ENCODE measurements at regions not wholly inside any gene's neighbourhood (a gene's known extent, or its start where the extent isn't known, plus 50 kb on each side); places are given as distances from the start of the nearest gene placed in this dataset.

DNA sequence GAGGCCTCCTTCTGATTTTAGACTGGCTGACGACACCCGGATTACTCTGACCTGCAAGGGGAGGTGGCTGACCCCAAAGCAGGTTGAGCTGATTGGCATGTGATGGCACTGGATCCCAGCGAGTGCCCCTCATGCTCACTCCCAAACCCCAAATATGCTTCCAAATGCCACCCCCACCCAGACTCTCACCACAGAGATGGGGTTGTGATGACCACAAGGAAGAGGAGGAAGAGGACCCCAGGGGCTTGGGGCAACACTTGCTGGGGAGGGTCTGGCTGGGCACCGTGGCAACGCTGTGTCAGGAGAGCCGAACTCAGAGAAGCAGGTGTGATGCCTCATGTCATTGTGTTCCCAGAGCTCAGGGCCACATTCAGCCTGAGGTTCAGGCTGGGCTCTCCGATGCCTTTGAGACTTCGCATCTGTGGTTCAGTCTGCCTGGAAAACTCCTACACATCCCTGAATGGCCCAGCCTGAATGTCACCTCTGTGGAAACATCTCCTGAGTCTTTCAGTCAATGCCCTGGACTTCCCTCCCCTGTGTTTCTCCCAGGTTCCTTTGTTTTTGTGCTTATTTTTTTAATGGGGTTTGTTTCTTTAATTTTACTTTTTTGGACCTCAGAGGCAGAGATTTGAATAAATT lies 169.1 kb upstream of the PMEPA1 start:
- Mint-ChIP-seq H3K4me1 (no peaks in the 10 kb centered on the region), H3K36me3 (ENCODE audit: low read depth) (no peaks in the 10 kb centered on the region), H3K27me3 (no peaks in the 10 kb centered on the region), H3K4me3 (no peak overlapping the region), H3K27ac (no peak overlapping the region), H3K9me3 (no peaks in the 10 kb centered on the region)
- ChIA-PET POLR2A (no interaction called here), CTCF (no interaction called here)
- DNase-seq: no peak

GRCh38 chr20:57877995-57878394 lies 168.2 kb upstream of the PMEPA1 start:
- POLR2A ChIA-PET: no interaction called here
- Mint-ChIP-seq H3K36me3 (ENCODE audit: low read depth) (no peaks in the 10 kb centered on the region), H3K27me3 (no peaks in the 10 kb centered on the region), H3K4me1 (no peaks in the 10 kb centered on the region), H3K27ac (no peak overlapping the region), H3K4me3 (no peak overlapping the region), H3K9me3 (no peaks in the 10 kb centered on the region)
- no peak for DNase-seq
- CTCF ChIA-PET: no interaction called here

DNA sequence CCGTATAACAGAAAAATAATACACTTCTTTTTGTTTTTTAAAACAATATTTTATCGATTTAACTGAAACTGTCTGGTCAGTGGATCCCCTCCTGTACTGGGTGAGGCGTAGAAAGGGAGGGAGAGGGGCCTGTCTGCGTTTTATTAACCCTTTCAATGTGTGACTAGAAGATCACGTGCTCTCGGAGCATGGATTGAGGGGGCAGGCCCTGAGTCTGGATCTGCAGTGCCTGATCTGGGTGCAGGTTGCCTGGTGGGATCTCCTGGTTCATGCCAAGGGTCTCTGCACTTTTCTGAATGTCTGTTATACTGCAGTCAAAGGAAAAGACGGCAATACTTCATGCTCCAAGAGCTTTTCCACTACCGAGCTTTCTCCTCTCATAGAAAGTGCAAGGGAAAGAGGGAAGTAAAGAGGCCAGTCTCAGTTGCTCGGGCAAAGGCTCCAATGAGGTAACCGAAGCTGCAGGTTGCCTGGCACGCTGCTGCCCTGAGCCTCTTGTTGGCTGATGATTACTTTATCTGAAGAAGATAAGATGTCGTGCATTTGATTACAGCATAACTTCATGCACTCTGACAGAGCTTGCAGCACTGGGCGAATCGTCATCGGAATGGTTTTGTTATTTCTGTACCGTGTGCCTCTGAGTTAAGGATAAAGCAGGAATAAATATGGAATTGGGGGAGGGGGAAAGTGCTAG lies 167.5 kb upstream of the PMEPA1 start:
- DNase-seq: no peak
- H3K4me3 Mint-ChIP-seq: no peak overlapping the region
- no peaks in the 10 kb centered on the region for H3K27me3 Mint-ChIP-seq
- ChIA-PET POLR2A (no interaction called here), CTCF (no interaction called here)
- no peaks in the 10 kb centered on the region for H3K9me3 Mint-ChIP-seq
- H3K27ac Mint-ChIP-seq: no peak overlapping the region
- H3K36me3 Mint-ChIP-seq (ENCODE audit: low read depth): no peaks in the 10 kb centered on the region
- no peaks in the 10 kb centered on the region for H3K4me1 Mint-ChIP-seq

GRCh38 chr20:57876163-57876562 lies 166.3 kb upstream of the PMEPA1 start:
- CTCF ChIA-PET: no interaction called here
- H3K4me1 Mint-ChIP-seq: no peaks in the 10 kb centered on the region
- no peaks in the 10 kb centered on the region for H3K36me3 Mint-ChIP-seq (ENCODE audit: low read depth)
- H3K27ac Mint-ChIP-seq: no peak overlapping the region
- H3K27me3 Mint-ChIP-seq: no peaks in the 10 kb centered on the region
- H3K9me3 Mint-ChIP-seq: no peaks in the 10 kb centered on the region
- POLR2A ChIA-PET: no interaction called here
- no peak for DNase-seq
- no peak overlapping the region for H3K4me3 Mint-ChIP-seq

- H3K27ac Mint-ChIP-seq: no peak overlapping the region
Observed at GRCh38 chr20:57874141-57874540, 164.3 kb upstream of the PMEPA1 start.

GRCh38 chr20:57872816-57873409 lies 163.1 kb upstream of the PMEPA1 start:
- Mint-ChIP-seq H3K27ac (no peak overlapping the region), H3K27me3 (no peaks in the 10 kb centered on the region), H3K9me3 (no peaks in the 10 kb centered on the region), H3K4me1 (no peaks in the 10 kb centered on the region), H3K36me3 (ENCODE audit: low read depth) (no peaks in the 10 kb centered on the region), H3K4me3 (no peak overlapping the region)
- POLR2A ChIA-PET: no interaction called here
- no peak for DNase-seq
- CTCF ChIA-PET: interaction anchor here (0.6 kb wide), 1 partner anchor 97 kb away, joined by 3 read pairs; no protein-coding TSS in a partner anchor

More at GRCh38 chr20:57874141-57874540, 164.3 kb upstream of the PMEPA1 start:
- Mint-ChIP-seq H3K36me3 (ENCODE audit: low read depth) (no peaks in the 10 kb centered on the region), H3K9me3 (no peaks in the 10 kb centered on the region), H3K4me3 (no peak overlapping the region), H3K4me1 (no peaks in the 10 kb centered on the region), H3K27me3 (no peaks in the 10 kb centered on the region)
- ChIA-PET CTCF (no interaction called here), POLR2A (no interaction called here)
- DNase-seq: no peak

DNA sequence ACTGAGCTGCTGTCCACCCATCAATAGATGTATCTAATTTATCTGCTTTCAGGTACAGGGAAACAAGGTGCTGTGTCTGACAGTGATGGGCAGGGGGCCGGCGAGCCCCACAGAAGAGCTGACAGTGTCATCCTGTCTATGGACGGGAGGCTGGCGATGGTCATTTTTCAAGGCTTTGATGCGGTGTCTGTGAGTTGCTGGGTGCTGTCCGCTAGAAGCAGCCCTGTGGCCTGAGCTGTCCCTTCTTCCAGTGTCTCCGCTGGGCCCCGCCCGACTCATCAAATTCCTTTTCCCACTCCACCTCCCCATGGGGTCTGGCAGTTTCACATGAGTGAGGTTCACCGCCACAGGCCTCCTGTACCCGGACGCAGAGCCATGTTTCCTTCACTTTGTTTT lies 161.4 kb upstream of the PMEPA1 start:
- Mint-ChIP-seq H3K4me3 (no peak overlapping the region), H3K27ac (no peak overlapping the region), H3K36me3 (ENCODE audit: low read depth) (no peaks in the 10 kb centered on the region), H3K4me1 (peaks cover under 1% of the 10 kb centered on the region), H3K9me3 (no peaks in the 10 kb centered on the region), H3K27me3 (peaks cover 1% of the 10 kb centered on the region)
- CTCF ChIA-PET: no interaction called here
- no peak for DNase-seq
- POLR2A ChIA-PET: no interaction called here

GRCh38 chr20:57870597-57871236 lies 160.9 kb upstream of the PMEPA1 start:
- no peaks in the 10 kb centered on the region for H3K36me3 Mint-ChIP-seq (ENCODE audit: low read depth)
- no peak overlapping the region for H3K4me3 Mint-ChIP-seq
- H3K9me3 Mint-ChIP-seq: no peaks in the 10 kb centered on the region
- POLR2A ChIA-PET: no interaction called here
- CTCF ChIA-PET: no interaction called here
- H3K4me1 Mint-ChIP-seq: peaks cover 5% of the 10 kb centered on the region
- H3K27ac Mint-ChIP-seq: no peak overlapping the region
- DNase-seq: no peak
- peaks cover 6% of the 10 kb centered on the region for H3K27me3 Mint-ChIP-seq

GRCh38 chr20:57869951-57870315 lies 160.1 kb upstream of the PMEPA1 start:
- Mint-ChIP-seq H3K27me3 (peaks cover 13% of the 10 kb centered on the region), H3K27ac (no peak overlapping the region), H3K36me3 (ENCODE audit: low read depth) (no peaks in the 10 kb centered on the region), H3K4me3 (no peak overlapping the region), H3K9me3 (no peaks in the 10 kb centered on the region), H3K4me1 (peaks cover 13% of the 10 kb centered on the region)
- ChIA-PET POLR2A (no interaction called here), CTCF (interaction anchor here (0.6 kb wide), 1 partner anchor 1397 kb away, joined by 3 read pairs; no protein-coding TSS in a partner anchor)
- DNase-seq: no peak

DNA sequence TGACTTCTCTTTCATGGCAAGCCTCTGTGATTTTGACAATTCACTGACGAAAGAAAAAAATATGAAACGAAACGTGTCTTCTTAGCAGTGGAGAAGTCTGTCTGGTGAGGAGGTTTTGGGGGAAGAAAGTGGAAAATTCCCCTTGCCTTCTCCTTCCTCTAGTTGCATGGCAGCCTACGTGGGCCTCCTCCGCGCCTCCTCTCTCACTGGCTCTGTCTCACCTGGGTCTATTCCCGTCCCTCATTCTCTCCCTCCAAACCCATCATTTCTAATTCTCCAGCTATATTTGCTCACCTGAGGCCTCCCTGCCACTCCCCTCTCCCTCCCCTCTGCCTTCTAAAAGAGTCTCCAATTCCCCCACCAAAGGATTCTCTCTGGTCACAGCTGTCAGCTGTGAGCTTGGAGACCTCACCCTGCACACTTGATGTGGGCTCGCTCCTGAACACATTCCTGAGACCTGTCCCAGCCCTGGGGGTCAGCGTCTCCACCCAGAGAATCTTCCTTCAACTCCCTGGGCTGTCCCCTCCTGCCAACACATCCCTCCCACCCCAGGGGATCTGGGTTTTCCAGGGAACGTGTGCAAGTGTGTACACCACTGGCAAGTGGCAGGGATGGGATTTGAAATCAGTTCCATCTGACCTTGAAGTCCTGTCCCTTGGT lies 159.6 kb upstream of the PMEPA1 start:
- no peaks in the 10 kb centered on the region for H3K36me3 Mint-ChIP-seq (ENCODE audit: low read depth)
- peaks cover 16% of the 10 kb centered on the region for H3K27me3 Mint-ChIP-seq
- no peaks in the 10 kb centered on the region for H3K9me3 Mint-ChIP-seq
- DNase-seq: no peak
- ChIA-PET CTCF (interaction anchor here (0.6 kb wide), 1 partner anchor 1398 kb away, joined by 3 read pairs; no protein-coding TSS in a partner anchor), POLR2A (no interaction called here)
- no peak overlapping the region for H3K27ac Mint-ChIP-seq
- no peak overlapping the region for H3K4me3 Mint-ChIP-seq
- peaks cover 13% of the 10 kb centered on the region for H3K4me1 Mint-ChIP-seq

DNA sequence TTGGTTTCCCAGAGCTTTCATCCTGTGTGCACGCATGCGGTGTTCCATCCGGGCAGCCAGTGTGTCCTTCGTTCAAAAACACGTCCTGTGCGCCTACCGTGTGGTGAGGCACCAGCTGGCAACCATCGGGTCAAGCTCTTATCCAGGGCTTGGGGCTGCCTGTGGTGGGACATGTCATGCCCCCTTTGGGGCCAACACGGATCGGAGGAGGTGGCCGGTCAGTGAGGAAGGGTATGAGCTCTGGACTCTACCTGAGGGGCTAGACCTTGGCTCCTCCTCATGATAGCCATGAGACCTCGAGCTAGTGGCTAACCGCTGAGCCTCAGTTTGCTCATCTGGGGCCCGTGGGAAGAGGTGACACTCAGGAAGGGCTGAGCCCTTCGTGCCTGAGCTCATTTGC lies 158.5 kb upstream of the PMEPA1 start:
- Mint-ChIP-seq H3K9me3 (no peaks in the 10 kb centered on the region), H3K4me3 (no peak overlapping the region), H3K36me3 (ENCODE audit: low read depth) (no peaks in the 10 kb centered on the region), H3K4me1 (peaks cover 13% of the 10 kb centered on the region), H3K27me3 (peaks cover 24% of the 10 kb centered on the region), H3K27ac (no peak overlapping the region)
- ChIA-PET POLR2A (no interaction called here), CTCF (no interaction called here)
- no peak for DNase-seq

GRCh38 chr20:57867807-57868206 lies 158.0 kb upstream of the PMEPA1 start:
- CTCF ChIA-PET: interaction anchor here (1.1 kb wide), 1 partner anchor 21 kb away, joined by 3 read pairs; no protein-coding TSS in a partner anchor
- no peaks in the 10 kb centered on the region for H3K36me3 Mint-ChIP-seq (ENCODE audit: low read depth)
- no peak overlapping the region for H3K4me3 Mint-ChIP-seq
- no peak overlapping the region for H3K27ac Mint-ChIP-seq
- DNase-seq: no peak
- peaks cover 13% of the 10 kb centered on the region for H3K4me1 Mint-ChIP-seq
- H3K27me3 Mint-ChIP-seq: peaks cover 26% of the 10 kb centered on the region
- POLR2A ChIA-PET: no interaction called here
- H3K9me3 Mint-ChIP-seq: no peaks in the 10 kb centered on the region

Measured in activated CD4-positive, alpha-beta T cell treated with anti-CD3 and anti-CD28 coated beads, Interleukin-2, amount 10 ng/mL, durations not matched to agents 7 days and 5 days (primary cell).